ENCODE measurements at regions not wholly inside any gene's neighbourhood (a gene's known extent, or its start where the extent isn't known, plus 50 kb on each side); places are given as distances from the start of the nearest gene placed in this dataset.

DNA sequence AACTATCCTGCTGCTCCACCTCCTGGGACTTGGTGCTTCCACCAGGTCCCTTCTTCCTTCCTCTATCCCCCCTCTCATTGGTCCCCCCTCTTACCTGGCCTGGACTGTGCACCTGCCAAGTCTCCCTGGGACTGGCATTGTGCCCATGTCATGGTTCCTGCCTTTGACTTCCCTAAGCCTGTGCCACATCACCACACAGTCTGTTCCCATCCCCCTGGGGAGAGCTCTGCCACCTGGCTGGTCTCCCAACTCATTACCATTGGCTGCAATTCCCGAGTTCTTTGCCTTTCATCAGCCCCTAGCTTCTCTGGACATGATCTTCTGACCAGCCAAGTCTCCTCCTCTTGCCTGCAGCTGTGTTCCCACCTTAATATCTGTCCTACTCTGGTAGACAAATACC lies 180.3 kb downstream of the SREK1 start:
- intact Hi-C loops (cut with micrococcal nuclease; ENCODE audit: unreplicated experiment): no loop called here
- POLR2A ChIA-PET (ENCODE audit: low non-redundant PET): no interaction called here
- no peak for TF ChIP-seq EZH2 (IDR thresholded peaks at IDR 0.05; ENCODE audit: borderline replicate concordance, low read depth, low read length, poor library complexity, severe bottlenecking)
- Histone ChIP-seq H3K27ac (ENCODE audit: low read depth, low read length, poor library complexity, severe bottlenecking) (no peak overlapping the region), H3K36me3 (ENCODE audit: insufficient read depth, low read length, poor library complexity, severe bottlenecking) (no peaks in the 10 kb centered on the region), H3K27me3 (replicated peaks; ENCODE audit: insufficient read depth, low read depth, low read length, poor library complexity) (no peaks in the 10 kb centered on the region), H3K4me1 (ENCODE audit: insufficient read depth, low read length, poor library complexity, severe bottlenecking) (no peaks in the 10 kb centered on the region), H3K4me3 (ENCODE audit: low read depth, low read length, poor library complexity, severe bottlenecking) (no peak overlapping the region), H3K9me3 (ENCODE audit: low read depth, low read length, poor library complexity, severe bottlenecking) (no peaks in the 10 kb centered on the region)
- DNase-seq (ENCODE audit: low spot score): no peak
- CTCF ChIA-PET: no interaction called here
- no TSS peak for BruUV-seq (replicated peaks)

DNA sequence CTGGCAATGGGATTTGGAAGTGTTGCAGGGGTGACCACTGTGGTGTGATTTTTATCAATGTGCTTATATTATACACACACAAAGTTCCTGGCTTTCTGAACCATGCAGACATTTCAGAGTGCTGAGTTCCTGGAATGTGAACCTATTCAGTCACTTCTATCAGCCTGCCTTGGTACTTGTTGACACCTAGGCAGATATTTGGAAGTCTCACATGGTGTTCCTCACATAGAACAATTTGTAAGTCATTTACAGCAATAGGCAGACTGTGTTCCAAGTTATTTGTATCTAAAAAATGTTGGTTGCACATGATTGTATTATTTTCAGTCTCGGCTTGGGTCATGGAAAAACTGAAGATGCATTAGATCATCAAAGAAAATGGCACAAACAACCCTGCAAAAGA lies 182.2 kb downstream of the SREK1 start:
- Histone ChIP-seq H3K36me3 (ENCODE audit: insufficient read depth, low read length, poor library complexity, severe bottlenecking) (no peaks in the 10 kb centered on the region), H3K4me1 (ENCODE audit: insufficient read depth, low read length, poor library complexity, severe bottlenecking) (no peaks in the 10 kb centered on the region), H3K4me3 (ENCODE audit: low read depth, low read length, poor library complexity, severe bottlenecking) (no peak overlapping the region), H3K9me3 (ENCODE audit: low read depth, low read length, poor library complexity, severe bottlenecking) (no peaks in the 10 kb centered on the region), H3K27ac (ENCODE audit: low read depth, low read length, poor library complexity, severe bottlenecking) (no peak overlapping the region), H3K27me3 (replicated peaks; ENCODE audit: insufficient read depth, low read depth, low read length, poor library complexity) (no peaks in the 10 kb centered on the region)
- ChIA-PET POLR2A (ENCODE audit: low non-redundant PET) (no interaction called here), CTCF (interaction anchor here (0.6 kb wide), 1 partner anchor 24 kb away, joined by 3 read pairs; no protein-coding TSS in a partner anchor)
- no peak for DNase-seq (ENCODE audit: low spot score)
- TF ChIP-seq EZH2 (IDR thresholded peaks at IDR 0.05; ENCODE audit: borderline replicate concordance, low read depth, low read length, poor library complexity, severe bottlenecking): no peak
- TF ChIP-seq, protein P1, sequence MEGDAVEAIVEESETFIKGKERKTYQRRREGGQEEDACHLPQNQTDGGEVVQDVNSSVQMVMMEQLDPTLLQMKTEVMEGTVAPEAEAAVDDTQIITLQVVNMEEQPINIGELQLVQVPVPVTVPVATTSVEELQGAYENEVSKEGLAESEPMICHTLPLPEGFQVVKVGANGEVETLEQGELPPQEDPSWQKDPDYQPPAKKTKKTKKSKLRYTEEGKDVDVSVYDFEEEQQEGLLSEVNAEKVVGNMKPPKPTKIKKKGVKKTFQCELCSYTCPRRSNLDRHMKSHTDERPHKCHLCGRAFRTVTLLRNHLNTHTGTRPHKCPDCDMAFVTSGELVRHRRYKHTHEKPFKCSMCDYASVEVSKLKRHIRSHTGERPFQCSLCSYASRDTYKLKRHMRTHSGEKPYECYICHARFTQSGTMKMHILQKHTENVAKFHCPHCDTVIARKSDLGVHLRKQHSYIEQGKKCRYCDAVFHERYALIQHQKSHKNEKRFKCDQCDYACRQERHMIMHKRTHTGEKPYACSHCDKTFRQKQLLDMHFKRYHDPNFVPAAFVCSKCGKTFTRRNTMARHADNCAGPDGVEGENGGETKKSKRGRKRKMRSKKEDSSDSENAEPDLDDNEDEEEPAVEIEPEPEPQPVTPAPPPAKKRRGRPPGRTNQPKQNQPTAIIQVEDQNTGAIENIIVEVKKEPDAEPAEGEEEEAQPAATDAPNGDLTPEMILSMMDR (conservative IDR thresholded peaks at IDR 0.05; ENCODE audit: low read depth, low read length): no peak
- intact Hi-C loops (cut with micrococcal nuclease; ENCODE audit: unreplicated experiment): no loop called here
- no TSS peak for BruUV-seq (replicated peaks)

DNA sequence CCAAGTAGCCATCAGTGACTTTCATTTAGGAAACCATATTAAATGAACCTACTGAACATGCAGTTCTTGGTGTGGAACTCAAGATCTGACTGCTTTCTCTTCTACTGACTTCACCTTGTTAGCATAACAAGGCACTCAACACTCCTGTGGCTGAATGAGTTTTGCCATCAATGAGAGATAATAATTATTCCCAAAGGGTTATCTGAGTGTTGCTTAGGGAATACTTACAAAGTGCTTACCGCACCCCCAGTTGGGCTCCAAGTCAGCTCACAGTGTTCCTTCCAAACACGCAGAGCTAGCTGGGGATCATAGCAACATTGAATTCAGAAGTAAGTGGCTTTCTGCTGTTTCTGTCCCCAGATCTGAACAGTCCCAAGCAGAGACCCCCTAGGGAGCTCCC lies 182.9 kb downstream of the SREK1 start:
- CTCF ChIA-PET: no interaction called here
- Histone ChIP-seq H3K9me3 (ENCODE audit: low read depth, low read length, poor library complexity, severe bottlenecking) (no peaks in the 10 kb centered on the region), H3K4me1 (ENCODE audit: insufficient read depth, low read length, poor library complexity, severe bottlenecking) (no peaks in the 10 kb centered on the region), H3K27ac (ENCODE audit: low read depth, low read length, poor library complexity, severe bottlenecking) (no peak overlapping the region), H3K4me3 (ENCODE audit: low read depth, low read length, poor library complexity, severe bottlenecking) (no peak overlapping the region), H3K27me3 (replicated peaks; ENCODE audit: insufficient read depth, low read depth, low read length, poor library complexity) (no peaks in the 10 kb centered on the region), H3K36me3 (ENCODE audit: insufficient read depth, low read length, poor library complexity, severe bottlenecking) (no peaks in the 10 kb centered on the region)
- BruUV-seq (replicated peaks): no TSS peak
- DNase-seq (ENCODE audit: low spot score): no peak
- TF ChIP-seq, protein P1 (conservative IDR thresholded peaks at IDR 0.05; ENCODE audit: low read depth, low read length): no peak
- TF ChIP-seq EZH2 (IDR thresholded peaks at IDR 0.05; ENCODE audit: borderline replicate concordance, low read depth, low read length, poor library complexity, severe bottlenecking): no peak
- intact Hi-C loops (cut with micrococcal nuclease; ENCODE audit: unreplicated experiment): no loop called here
- POLR2A ChIA-PET (ENCODE audit: low non-redundant PET): interaction anchor here (0.5 kb wide), 1 partner anchor 11 kb away, joined by 3 read pairs; no protein-coding TSS in a partner anchor

DNA sequence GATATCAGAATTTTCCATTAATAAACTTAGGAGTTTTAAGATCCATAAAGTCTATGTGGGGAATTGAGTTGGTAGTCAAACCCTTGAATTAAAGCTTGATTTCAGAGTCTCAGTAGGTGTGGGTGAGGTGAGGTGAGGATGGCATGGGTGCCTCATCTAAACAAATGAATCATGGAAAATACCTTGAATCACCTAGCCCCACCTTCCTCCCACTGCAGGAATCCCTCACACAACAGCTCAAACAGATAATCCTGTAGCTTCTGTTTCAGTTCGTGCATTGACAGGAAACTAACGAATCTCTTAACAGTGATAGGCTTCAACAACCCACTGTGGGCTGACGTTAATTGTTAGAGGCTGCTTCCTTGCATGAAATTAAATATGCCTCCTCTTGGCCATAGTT lies 185.0 kb downstream of the SREK1 start:
- Histone ChIP-seq H3K4me1 (ENCODE audit: insufficient read depth, low read length, poor library complexity, severe bottlenecking) (no peaks in the 10 kb centered on the region), H3K9me3 (ENCODE audit: low read depth, low read length, poor library complexity, severe bottlenecking) (no peaks in the 10 kb centered on the region), H3K27ac (ENCODE audit: low read depth, low read length, poor library complexity, severe bottlenecking) (no peak overlapping the region), H3K27me3 (replicated peaks; ENCODE audit: insufficient read depth, low read depth, low read length, poor library complexity) (no peaks in the 10 kb centered on the region), H3K4me3 (ENCODE audit: low read depth, low read length, poor library complexity, severe bottlenecking) (no peak overlapping the region), H3K36me3 (ENCODE audit: insufficient read depth, low read length, poor library complexity, severe bottlenecking) (no peaks in the 10 kb centered on the region)
- TF ChIP-seq, protein P1 (conservative IDR thresholded peaks at IDR 0.05; ENCODE audit: low read depth, low read length): no peak
- TF ChIP-seq EZH2 (IDR thresholded peaks at IDR 0.05; ENCODE audit: borderline replicate concordance, low read depth, low read length, poor library complexity, severe bottlenecking): no peak
- intact Hi-C loops (cut with micrococcal nuclease; ENCODE audit: unreplicated experiment): no loop called here
- no TSS peak for BruUV-seq (replicated peaks)
- CTCF ChIA-PET: no interaction called here
- no peak for DNase-seq (ENCODE audit: low spot score)
- POLR2A ChIA-PET (ENCODE audit: low non-redundant PET): no interaction called here
